Suprapubic skin (tissue), 4 donors: ENCODE measurements at regions not wholly inside any gene's neighbourhood (a gene's known extent, or its start where the extent isn't known, plus 50 kb on each side); places are given as distances from the start of the nearest gene placed in this dataset.

Experiments used
- DNase-seq, 2 donors: peaks; one replicate each; pipeline ENCODE4 v3.0.0-alpha.2; 2019; ENCODE audit warnings: low spot score in 2 of 2
- H3K27ac ChIP-seq: fragments of 200-600 bp; sonication (generic); one replicate; pipeline ENCODE4 v1.5.1; 2019
- H3K27me3 ChIP-seq: fragments of 200-600 bp; sonication (generic); one replicate; pipeline ENCODE4 v1.5.1; 2019
- H3K36me3 ChIP-seq: fragments of 200-600 bp; sonication (generic); one replicate; pipeline ENCODE4 v1.5.1; 2019
- H3K4me1 ChIP-seq: fragments of 200-600 bp; sonication (generic); one replicate; pipeline ENCODE4 v1.5.1; 2019
- H3K4me3 ChIP-seq: fragments of 200-600 bp; sonication (generic); one replicate; pipeline ENCODE4 v1.5.1; 2019; ENCODE audit warnings: mild to moderate bottlenecking
- H3K9me3 ChIP-seq: fragments of 200-600 bp; sonication (generic); one replicate; pipeline ENCODE4 v1.5.1; 2019
- EP300 ChIP-seq: sonication (generic); formaldehyde crosslinking; IDR thresholded peaks from one replicate; pipeline ENCODE4 v1.6.1; 2017; ENCODE audit warnings: antibody characterized with exemption
- POLR2A ChIP-seq, 2 donors: fragments of 450-650 bp; IDR thresholded peaks; one replicate each; pipeline ENCODE4 v1.6.1; 2017; ENCODE audit warnings: antibody characterized with exemption in 2 of 2, mild to moderate bottlenecking in 2 of 2, moderate library complexity in 2 of 2
- POLR2AphosphoS5 ChIP-seq, 3 donors: sonication (generic); formaldehyde crosslinking; IDR thresholded peaks; one replicate each; pipeline ENCODE4 v1.6.1; 2017; ENCODE audit warnings: antibody characterized with exemption in 3 of 3
- WGBS: methylation state at CpG from one replicate; pipeline ENCODE4 v1.1.5; 2018; 5-methylcytosine and 5-hydroxymethylcytosine counted together
- TF ChIP-seq, protein P1 (sequence below), 2 donors: fragments of 200-600 bp in 1 of 2; fragments of 450-650 bp in 1 of 2; sonication (generic) in 1 of 2; IDR thresholded peaks; one replicate each; pipeline ENCODE4 v1.5.1; 2016 to 2019; ENCODE audit warnings: antibody characterized with exemption in 2 of 2, mild to moderate bottlenecking in 1 of 2, moderate library complexity in 1 of 2

DNA sequence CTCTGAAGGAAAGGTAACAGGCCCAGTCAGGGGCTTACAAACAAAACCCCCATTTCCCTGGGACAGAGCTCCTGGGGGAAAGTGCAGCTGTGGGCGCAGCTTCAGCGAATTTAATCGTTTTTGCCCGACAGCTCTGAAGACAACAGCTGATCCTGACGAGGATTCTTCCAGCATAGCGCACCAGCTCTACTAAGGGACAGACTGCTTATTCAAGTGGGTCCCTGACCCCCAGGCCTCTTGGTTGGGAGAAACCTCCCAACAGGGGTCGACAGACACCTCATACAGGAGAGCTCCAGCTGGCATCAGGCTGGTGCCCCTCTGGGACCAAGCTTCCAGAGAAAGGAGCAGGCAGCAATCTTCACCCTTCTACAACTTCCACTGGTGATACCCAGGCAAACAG lies 486.7 kb downstream of the PRR32 start:
- Histone ChIP-seq H3K4me1 (no peaks in the 10 kb centered on the region), H3K27ac (no peak overlapping the region), H3K9me3 (no peaks in the 10 kb centered on the region), H3K27me3 (no peaks in the 10 kb centered on the region), H3K4me3 (no peak overlapping the region), H3K36me3 (no peaks in the 10 kb centered on the region)
- TF ChIP-seq POLR2A (IDR thresholded peaks at IDR 0.05) (no peak), EP300 (no peak), POLR2AphosphoS5 (IDR thresholded peaks at IDR 0.05) (no peak)
- DNase-seq, result no peak
- WGBS, result 94% methylated on average over 7 of the region's 7 CpGs

DNA sequence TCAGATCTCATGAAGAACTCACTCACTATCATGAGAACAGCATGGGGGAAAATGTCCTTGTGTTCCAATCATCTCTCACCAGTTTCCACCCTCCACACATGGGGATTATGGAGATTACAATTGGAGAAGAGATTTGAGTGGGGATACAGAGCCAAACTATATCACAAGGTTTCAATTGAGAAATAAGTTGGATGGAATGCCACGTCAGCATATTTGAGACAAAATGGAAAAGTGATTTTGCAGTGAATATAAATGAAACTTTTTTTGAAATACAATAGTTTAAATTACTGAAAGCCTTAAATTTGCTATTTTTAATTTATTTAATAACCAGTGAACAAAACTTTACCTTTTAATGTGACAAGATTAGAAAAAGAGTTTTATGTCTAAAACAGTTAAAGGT lies 494.1 kb downstream of the PRR32 start:
- no peak overlapping the region for H3K27ac ChIP-seq
- WGBS, result 71% methylated on average over 1 of the region's 1 CpG
- H3K27me3 ChIP-seq, result no peaks in the 10 kb centered on the region
- no peaks in the 10 kb centered on the region for H3K9me3 ChIP-seq
- no peak overlapping the region for H3K4me3 ChIP-seq
- TF ChIP-seq, protein P1, sequence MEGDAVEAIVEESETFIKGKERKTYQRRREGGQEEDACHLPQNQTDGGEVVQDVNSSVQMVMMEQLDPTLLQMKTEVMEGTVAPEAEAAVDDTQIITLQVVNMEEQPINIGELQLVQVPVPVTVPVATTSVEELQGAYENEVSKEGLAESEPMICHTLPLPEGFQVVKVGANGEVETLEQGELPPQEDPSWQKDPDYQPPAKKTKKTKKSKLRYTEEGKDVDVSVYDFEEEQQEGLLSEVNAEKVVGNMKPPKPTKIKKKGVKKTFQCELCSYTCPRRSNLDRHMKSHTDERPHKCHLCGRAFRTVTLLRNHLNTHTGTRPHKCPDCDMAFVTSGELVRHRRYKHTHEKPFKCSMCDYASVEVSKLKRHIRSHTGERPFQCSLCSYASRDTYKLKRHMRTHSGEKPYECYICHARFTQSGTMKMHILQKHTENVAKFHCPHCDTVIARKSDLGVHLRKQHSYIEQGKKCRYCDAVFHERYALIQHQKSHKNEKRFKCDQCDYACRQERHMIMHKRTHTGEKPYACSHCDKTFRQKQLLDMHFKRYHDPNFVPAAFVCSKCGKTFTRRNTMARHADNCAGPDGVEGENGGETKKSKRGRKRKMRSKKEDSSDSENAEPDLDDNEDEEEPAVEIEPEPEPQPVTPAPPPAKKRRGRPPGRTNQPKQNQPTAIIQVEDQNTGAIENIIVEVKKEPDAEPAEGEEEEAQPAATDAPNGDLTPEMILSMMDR (IDR thresholded peaks at IDR 0.05), result no peak
- TF ChIP-seq POLR2AphosphoS5 (IDR thresholded peaks at IDR 0.05) (no peak), EP300 (no peak), POLR2A (IDR thresholded peaks at IDR 0.05) (no peak)
- H3K4me1 ChIP-seq, result no peaks in the 10 kb centered on the region
- DNase-seq, result no peak
- H3K36me3 ChIP-seq, result no peaks in the 10 kb centered on the region

DNA sequence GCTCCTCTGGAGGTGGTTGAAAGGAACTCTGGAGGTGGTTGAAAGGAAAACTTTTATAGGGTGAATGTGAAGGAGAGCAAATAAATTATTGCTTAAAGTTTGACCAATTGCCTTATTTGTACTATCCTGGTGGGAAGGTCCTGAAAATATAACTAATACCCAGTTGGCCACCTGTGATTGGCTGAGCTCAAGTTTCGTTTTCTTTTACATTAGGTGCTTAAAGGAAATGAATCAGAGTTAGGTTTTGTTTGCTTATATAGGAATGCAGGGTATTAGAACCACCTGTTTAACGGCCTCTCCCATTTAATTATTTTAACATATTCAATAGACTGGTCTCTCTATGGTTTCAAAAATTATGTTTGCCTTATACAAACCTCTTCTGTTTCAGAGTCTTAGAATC lies 497.6 kb downstream of the PRR32 start:
- no peak for DNase-seq
- Histone ChIP-seq H3K36me3 (no peaks in the 10 kb centered on the region), H3K9me3 (no peaks in the 10 kb centered on the region), H3K27ac (no peak overlapping the region), H3K4me3 (no peak overlapping the region), H3K4me1 (no peaks in the 10 kb centered on the region), H3K27me3 (no peaks in the 10 kb centered on the region)
- TF ChIP-seq POLR2A (IDR thresholded peaks at IDR 0.05) (no peak), POLR2AphosphoS5 (IDR thresholded peaks at IDR 0.05) (no peak), EP300 (no peak)
- TF ChIP-seq, protein P1 (IDR thresholded peaks at IDR 0.05), result no peak
- WGBS, result 49% methylated on average over 2 of the region's 2 CpGs

DNA sequence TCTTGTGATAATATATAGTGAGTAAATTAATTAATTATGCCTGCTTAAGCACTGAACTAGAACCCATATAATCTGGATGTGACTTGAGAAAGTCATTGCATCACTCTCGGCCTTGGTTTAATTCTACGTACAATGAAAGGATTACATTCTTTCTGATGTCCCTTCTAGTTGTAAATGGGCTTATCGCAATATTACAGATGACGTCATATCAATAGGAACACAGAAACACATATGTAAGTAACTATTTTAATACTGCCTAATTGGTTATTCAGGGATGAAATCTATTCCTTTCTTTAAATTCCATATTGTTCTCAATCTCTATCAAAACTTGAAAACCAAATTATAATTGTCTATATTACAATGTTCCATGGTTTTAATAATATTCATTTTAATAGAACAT lies 504.6 kb downstream of the PRR32 start:
- H3K27ac ChIP-seq, result no peak overlapping the region
- H3K4me1 ChIP-seq, result no peaks in the 10 kb centered on the region
- H3K4me3 ChIP-seq, result no peak overlapping the region
- no peaks in the 10 kb centered on the region for H3K36me3 ChIP-seq
- no peaks in the 10 kb centered on the region for H3K9me3 ChIP-seq
- WGBS, result 87% methylated on average over 4 of the region's 4 CpGs
- TF ChIP-seq, protein P1 (IDR thresholded peaks at IDR 0.05), result no peak
- no peak for TF ChIP-seq EP300
- TF ChIP-seq POLR2A (IDR thresholded peaks at IDR 0.05), result no peak
- no peak for TF ChIP-seq POLR2AphosphoS5 (IDR thresholded peaks at IDR 0.05)
- DNase-seq, result no peak
- H3K27me3 ChIP-seq, result no peaks in the 10 kb centered on the region
